GM23248 (cell line): ENCODE measurements at regions not wholly inside any gene's neighbourhood (a gene's known extent, or its start where the extent isn't known, plus 50 kb on each side); places are given as distances from the start of the nearest gene placed in this dataset.

ENCODE experiments used
- DNase-seq: peaks from one replicate; pipeline ENCODE4 v3.0.0-alpha.2; 2015
- H2AFZ ChIP-seq: fragments of 200-600 bp; sonication (generic); 2 replicates; pipeline ENCODE4 v1.6.1; 2016; ENCODE audit warnings: antibody characterized with exemption
- H3F3A ChIP-seq: fragments of 200-600 bp; sonication (generic); 2 replicates; pipeline ENCODE4 v1.6.1; 2016; ENCODE audit warnings: mild to moderate bottlenecking, antibody characterized with exemption, mixed run types; ENCODE audit not compliant: insufficient read depth
- H3K27ac ChIP-seq: fragments of 200-600 bp; sonication (generic); 2 replicates; pipeline ENCODE4 v1.5.1; 2016; ENCODE audit warnings: mild to moderate bottlenecking
- H3K27me3 ChIP-seq: fragments of 200-600 bp; sonication (generic); replicated peaks from 2 replicates; pipeline ENCODE4 v1.6.1; 2016; ENCODE audit warnings: mild to moderate bottlenecking; ENCODE audit not compliant: insufficient read depth
- H3K36me3 ChIP-seq: fragments of 200-600 bp; sonication (generic); 2 replicates; pipeline ENCODE4 v1.6.1; 2016; ENCODE audit warnings: low read depth, mild to moderate bottlenecking
- H3K4me1 ChIP-seq: fragments of 200-600 bp; sonication (generic); 2 replicates; pipeline ENCODE4 v1.6.1; 2016; ENCODE audit warnings: mild to moderate bottlenecking; ENCODE audit not compliant: insufficient read depth
- H3K4me2 ChIP-seq: fragments of 200-600 bp; sonication (generic); one replicate; pipeline ENCODE4 v1.6.1; 2016; ENCODE audit warnings: mild to moderate bottlenecking; ENCODE audit not compliant: unreplicated experiment
- H3K4me3 ChIP-seq: fragments of 200-600 bp; sonication (generic); 2 replicates; pipeline ENCODE4 v1.5.1; 2016; ENCODE audit warnings: mild to moderate bottlenecking
- H3K79me2 ChIP-seq: fragments of 200-600 bp; sonication (generic); 2 replicates; pipeline ENCODE4 v1.6.1; 2016; ENCODE audit warnings: mild to moderate bottlenecking; ENCODE audit not compliant: insufficient read depth
- H3K9ac ChIP-seq: fragments of 200-600 bp; sonication (generic); 2 replicates; pipeline ENCODE4 v1.6.1; 2016; ENCODE audit warnings: mild to moderate bottlenecking
- H3K9me2 ChIP-seq: fragments of 200-600 bp; sonication (generic); 2 replicates; pipeline ENCODE4 v1.6.1; 2016; ENCODE audit warnings: mixed run types, mild to moderate bottlenecking, moderate library complexity; ENCODE audit not compliant: insufficient read depth
- H3K9me3 ChIP-seq: fragments of 200-600 bp; sonication (generic); one replicate; pipeline ENCODE4 v1.6.1; 2017; ENCODE audit warnings: low read depth
- H4K20me1 ChIP-seq: fragments of 200-600 bp; sonication (generic); 2 replicates; pipeline ENCODE4 v1.6.0; 2016; ENCODE audit not compliant: insufficient read depth
- EZH2 ChIP-seq: fragments of 200-600 bp; sonication (generic); IDR thresholded peaks from 2 replicates; pipeline ENCODE4 v1.6.1; 2018; ENCODE audit warnings: antibody characterized with exemption, mild to moderate bottlenecking; ENCODE audit not compliant: insufficient read depth, poor library complexity, severe bottlenecking
- EZH2phosphoT487 ChIP-seq: fragments of 200-600 bp; sonication (generic); IDR thresholded peaks from 2 replicates; pipeline ENCODE4 v1.6.1; 2018; ENCODE audit warnings: antibody characterized with exemption, moderate library complexity, mild to moderate bottlenecking, low read depth; ENCODE audit not compliant: insufficient read depth
- WGBS, 2 experiments: methylation state at CpG; one replicate each; pipeline ENCODE4 v1.1.6; 2015 to 2017; ENCODE audit warnings: low lambda C conversion rate in 2 of 2, low coverage in 1 of 2; ENCODE audit errors: missing lambda C conversion rate in 2 of 2; 5-methylcytosine and 5-hydroxymethylcytosine counted together
- in situ Hi-C: fragments of 300-500 bp; cut with MboI; formaldehyde crosslinking; loops from 2 replicates; pipeline ENCODE4 v1.15.0; 2020

GRCh38 chr11:34811858-34812257, 104.3 kb downstream of the APIP start:
- in situ Hi-C loops: no loop called here
- no peaks in the 10 kb centered on the region for H3K9me2 ChIP-seq
- H4K20me1 ChIP-seq: no peaks in the 10 kb centered on the region
- no peak overlapping the region for H3K9ac ChIP-seq
- H2AFZ ChIP-seq: no peak overlapping the region
- no peaks in the 10 kb centered on the region for H3K36me3 ChIP-seq
- no peak overlapping the region for H3K27ac ChIP-seq
- no peak overlapping the region for H3K4me3 ChIP-seq
- H3K4me1 ChIP-seq: no peaks in the 10 kb centered on the region
- TF ChIP-seq EZH2phosphoT487 (no peak), EZH2 (no peak)
- DNase-seq: no peak
- WGBS, 2 experiments: 38 to 39% methylated on average over 3 of the region's 3 CpGs
- peaks cover 48% of the 10 kb centered on the region for H3K27me3 ChIP-seq
- no peaks in the 10 kb centered on the region for H3K9me3 ChIP-seq
- H3K79me2 ChIP-seq: no peaks in the 10 kb centered on the region
- H3F3A ChIP-seq: no peaks in the 10 kb centered on the region
- H3K4me2 ChIP-seq: no peak overlapping the region

DNA sequence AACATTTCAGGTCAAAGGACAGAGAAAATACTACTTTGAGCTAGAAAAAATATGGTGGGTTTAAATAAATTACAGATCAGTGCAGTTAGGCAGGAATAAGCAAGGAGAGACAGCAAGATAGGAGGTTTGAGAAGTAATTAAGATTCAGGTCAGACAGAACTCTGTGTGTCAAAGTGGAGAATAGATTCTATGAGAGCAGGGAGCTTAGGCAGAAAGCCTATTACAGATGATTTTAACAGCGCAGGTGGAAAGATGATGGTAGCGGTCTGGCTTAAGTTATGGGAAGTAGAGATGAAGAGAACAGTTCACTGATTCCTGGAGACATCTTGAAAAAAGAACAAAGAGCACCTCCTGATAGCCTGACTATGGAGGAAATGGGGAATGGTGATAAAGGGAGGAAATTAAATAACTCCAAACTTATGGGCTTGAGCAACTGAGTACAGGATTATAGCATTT, 106.0 kb downstream of the APIP start:
- no peak overlapping the region for H3K4me2 ChIP-seq
- no peaks in the 10 kb centered on the region for H3K4me1 ChIP-seq
- no peaks in the 10 kb centered on the region for H3K79me2 ChIP-seq
- H3K36me3 ChIP-seq: no peaks in the 10 kb centered on the region
- peaks cover 38% of the 10 kb centered on the region for H3K27me3 ChIP-seq
- H3K9me2 ChIP-seq: no peaks in the 10 kb centered on the region
- DNase-seq: no peak
- H3K4me3 ChIP-seq: no peak overlapping the region
- H2AFZ ChIP-seq: no peak overlapping the region
- no peak for TF ChIP-seq EZH2
- no peak for TF ChIP-seq EZH2phosphoT487
- no peaks in the 10 kb centered on the region for H3F3A ChIP-seq
- 89 to 92% methylated on average over 2 of the region's 2 CpGs for WGBS, 2 experiments
- H3K27ac ChIP-seq: no peak overlapping the region
- H3K9ac ChIP-seq: no peak overlapping the region
- H3K9me3 ChIP-seq: no peaks in the 10 kb centered on the region
- in situ Hi-C loops: no loop called here
- no peaks in the 10 kb centered on the region for H4K20me1 ChIP-seq

GRCh38 chr11:34809191-34810106, 106.7 kb downstream of the APIP start:
- TF ChIP-seq EZH2 (no peak), EZH2phosphoT487 (no peak)
- no peak overlapping the region for H2AFZ ChIP-seq
- H3K9me2 ChIP-seq: no peaks in the 10 kb centered on the region
- H3K27ac ChIP-seq: no peak overlapping the region
- no peak overlapping the region for H3K4me2 ChIP-seq
- in situ Hi-C loops: no loop called here
- H3K4me1 ChIP-seq: no peaks in the 10 kb centered on the region
- H3K4me3 ChIP-seq: no peak overlapping the region
- 82% methylated on average over 2 of the region's 2 CpGs for WGBS, 2 experiments
- no peaks in the 10 kb centered on the region for H3F3A ChIP-seq
- H3K9me3 ChIP-seq: no peaks in the 10 kb centered on the region
- H3K79me2 ChIP-seq: no peaks in the 10 kb centered on the region
- peak; percentile 2 for DNase-seq
- no peaks in the 10 kb centered on the region for H4K20me1 ChIP-seq
- peaks cover 39% of the 10 kb centered on the region; the same call in 1 of the 2 replicates for H3K27me3 ChIP-seq
- no peaks in the 10 kb centered on the region for H3K36me3 ChIP-seq
- no peak overlapping the region for H3K9ac ChIP-seq

DNA sequence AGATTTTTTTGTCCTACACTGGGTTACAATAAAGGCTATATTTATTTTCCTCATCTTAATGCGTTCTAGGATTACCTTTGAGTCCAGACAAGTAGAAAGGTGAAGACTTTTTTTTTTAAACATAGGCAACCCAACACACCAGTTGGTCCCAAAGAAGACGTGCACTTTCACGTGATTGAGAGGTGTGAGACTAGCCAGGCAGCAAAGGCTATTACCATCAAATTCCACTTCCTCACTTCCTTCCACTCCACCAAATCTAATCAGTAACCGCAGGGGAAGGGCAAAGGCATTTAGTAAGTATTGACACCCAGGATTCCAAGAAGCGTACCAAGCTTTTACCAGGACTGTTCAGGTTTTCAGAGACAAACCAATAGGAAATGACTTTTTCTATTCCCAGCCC, 109.3 kb downstream of the APIP start:
- H3K4me2 ChIP-seq: no peak overlapping the region
- no peaks in the 10 kb centered on the region for H4K20me1 ChIP-seq
- TF ChIP-seq EZH2phosphoT487: no peak
- no peak for TF ChIP-seq EZH2
- no peaks in the 10 kb centered on the region for H3K9me3 ChIP-seq
- no peaks in the 10 kb centered on the region for H3K36me3 ChIP-seq
- no peak overlapping the region for H2AFZ ChIP-seq
- in situ Hi-C loops: no loop called here
- no peak overlapping the region for H3K27ac ChIP-seq
- H3K4me3 ChIP-seq: no peak overlapping the region
- no peak for DNase-seq
- no peak overlapping the region for H3K9ac ChIP-seq
- H3K79me2 ChIP-seq: no peaks in the 10 kb centered on the region
- peaks cover 41% of the 10 kb centered on the region; the same call in 1 of the 2 replicates for H3K27me3 ChIP-seq
- H3K4me1 ChIP-seq: no peaks in the 10 kb centered on the region
- H3K9me2 ChIP-seq: peaks cover 3% of the 10 kb centered on the region; the same call in 1 of the 2 replicates
- 58 to 62% methylated on average over 5 of the region's 5 CpGs for WGBS, 2 experiments
- H3F3A ChIP-seq: no peaks in the 10 kb centered on the region
